GM12874 (cell line): ENCODE measurements at regions not wholly inside any gene's neighbourhood (a gene's known extent, or its start where the extent isn't known, plus 50 kb on each side); places are given as distances from the start of the nearest gene placed in this dataset.

Experiments used
- TF ChIP-seq, protein P1 (sequence below): IDR thresholded peaks from 2 replicates; pipeline ENCODE4 v1.5.1; 2011; ENCODE audit warnings: low read depth, mild to moderate bottlenecking, control low read depth, low read length, moderate library complexity; ENCODE audit not compliant: insufficient read depth

DNA sequence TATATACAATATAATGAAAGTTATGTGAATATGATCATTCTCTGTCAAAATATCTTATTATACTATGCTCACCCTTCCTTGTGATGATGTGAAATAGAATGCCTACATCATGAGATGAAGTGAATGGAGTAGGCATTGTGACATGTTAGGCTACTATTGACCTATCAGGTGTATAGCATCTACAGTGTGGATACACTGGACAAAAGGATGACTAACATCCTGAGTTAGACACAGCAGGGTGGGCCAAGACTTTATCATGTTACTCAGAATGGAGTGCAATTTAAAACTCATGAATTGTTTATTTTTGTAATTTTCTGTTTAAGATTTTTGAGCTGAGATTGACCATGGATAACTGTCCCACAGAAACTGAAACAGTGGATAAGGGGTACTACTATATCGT lies 53.4 kb upstream of the NAV3 start:
- TF ChIP-seq, protein P1, sequence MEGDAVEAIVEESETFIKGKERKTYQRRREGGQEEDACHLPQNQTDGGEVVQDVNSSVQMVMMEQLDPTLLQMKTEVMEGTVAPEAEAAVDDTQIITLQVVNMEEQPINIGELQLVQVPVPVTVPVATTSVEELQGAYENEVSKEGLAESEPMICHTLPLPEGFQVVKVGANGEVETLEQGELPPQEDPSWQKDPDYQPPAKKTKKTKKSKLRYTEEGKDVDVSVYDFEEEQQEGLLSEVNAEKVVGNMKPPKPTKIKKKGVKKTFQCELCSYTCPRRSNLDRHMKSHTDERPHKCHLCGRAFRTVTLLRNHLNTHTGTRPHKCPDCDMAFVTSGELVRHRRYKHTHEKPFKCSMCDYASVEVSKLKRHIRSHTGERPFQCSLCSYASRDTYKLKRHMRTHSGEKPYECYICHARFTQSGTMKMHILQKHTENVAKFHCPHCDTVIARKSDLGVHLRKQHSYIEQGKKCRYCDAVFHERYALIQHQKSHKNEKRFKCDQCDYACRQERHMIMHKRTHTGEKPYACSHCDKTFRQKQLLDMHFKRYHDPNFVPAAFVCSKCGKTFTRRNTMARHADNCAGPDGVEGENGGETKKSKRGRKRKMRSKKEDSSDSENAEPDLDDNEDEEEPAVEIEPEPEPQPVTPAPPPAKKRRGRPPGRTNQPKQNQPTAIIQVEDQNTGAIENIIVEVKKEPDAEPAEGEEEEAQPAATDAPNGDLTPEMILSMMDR: no peak

DNA sequence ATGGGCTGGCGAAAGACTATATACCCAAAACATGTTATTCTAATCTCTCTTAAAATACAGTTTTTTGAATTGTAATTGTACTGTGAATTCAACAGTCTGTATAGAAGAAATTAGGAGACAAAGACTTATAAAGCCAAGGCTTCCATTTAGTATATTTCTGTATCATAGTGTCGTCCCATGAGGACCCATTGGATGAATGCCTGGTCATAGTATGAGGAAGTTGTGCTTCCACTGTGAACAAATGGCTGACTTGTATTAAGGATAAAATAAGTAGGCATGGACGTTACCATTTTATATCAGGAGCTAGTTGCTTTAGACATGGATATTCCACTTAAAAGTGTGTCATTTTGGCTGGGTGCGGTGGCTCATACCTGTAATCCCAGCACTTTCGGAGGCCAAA lies 55.9 kb upstream of the NAV3 start:
- TF ChIP-seq, protein P1: no peak

DNA sequence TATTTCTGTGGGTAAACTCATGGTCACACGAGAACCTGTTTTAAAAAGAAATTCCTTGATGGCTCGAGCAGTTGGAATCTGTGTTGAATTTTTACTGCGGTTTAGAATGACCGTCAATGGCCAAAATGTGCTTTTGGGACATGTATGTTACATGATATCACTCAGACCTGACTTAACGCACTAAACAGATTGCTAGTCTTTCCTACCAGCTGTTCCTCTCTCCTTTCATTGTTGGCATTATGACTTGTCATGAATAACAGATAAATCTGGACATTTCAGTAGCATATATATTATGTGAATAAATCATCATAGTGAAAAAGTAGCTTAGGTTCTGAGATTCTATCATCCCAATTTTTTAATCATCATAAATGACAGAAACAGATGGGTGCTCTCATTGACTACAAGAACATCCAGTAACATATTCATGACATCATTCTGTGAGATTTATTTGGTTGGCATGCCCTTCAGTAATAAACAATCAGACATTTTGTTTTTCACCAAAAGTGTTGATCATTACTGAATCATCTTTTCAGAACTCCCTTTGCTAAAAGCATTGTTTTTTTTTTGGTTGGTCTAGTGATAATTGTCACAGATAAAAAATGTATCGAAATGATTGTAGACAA lies 57.9 kb upstream of the NAV3 start:
- TF ChIP-seq, protein P1: no peak

DNA sequence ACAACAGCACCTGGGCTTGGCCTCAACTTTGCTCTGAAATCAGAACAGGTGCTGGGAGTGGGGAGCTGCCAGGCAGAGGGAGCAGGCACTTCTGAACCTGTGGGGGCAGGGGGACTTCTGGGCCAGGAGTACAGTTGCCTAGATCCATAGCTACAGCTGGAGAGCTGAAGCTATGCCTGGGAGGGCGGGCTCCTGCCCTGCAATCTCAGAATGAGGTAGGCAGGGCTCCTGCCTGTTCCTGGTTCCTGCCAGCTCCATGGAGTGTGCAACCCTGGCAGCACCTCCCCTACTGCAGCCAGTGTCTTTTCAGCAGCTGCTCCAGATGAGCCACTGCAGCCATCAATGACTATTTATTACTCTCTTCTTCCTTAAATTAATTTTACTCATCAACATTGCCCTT lies 62.1 kb upstream of the NAV3 start:
- TF ChIP-seq, protein P1: no peak

DNA sequence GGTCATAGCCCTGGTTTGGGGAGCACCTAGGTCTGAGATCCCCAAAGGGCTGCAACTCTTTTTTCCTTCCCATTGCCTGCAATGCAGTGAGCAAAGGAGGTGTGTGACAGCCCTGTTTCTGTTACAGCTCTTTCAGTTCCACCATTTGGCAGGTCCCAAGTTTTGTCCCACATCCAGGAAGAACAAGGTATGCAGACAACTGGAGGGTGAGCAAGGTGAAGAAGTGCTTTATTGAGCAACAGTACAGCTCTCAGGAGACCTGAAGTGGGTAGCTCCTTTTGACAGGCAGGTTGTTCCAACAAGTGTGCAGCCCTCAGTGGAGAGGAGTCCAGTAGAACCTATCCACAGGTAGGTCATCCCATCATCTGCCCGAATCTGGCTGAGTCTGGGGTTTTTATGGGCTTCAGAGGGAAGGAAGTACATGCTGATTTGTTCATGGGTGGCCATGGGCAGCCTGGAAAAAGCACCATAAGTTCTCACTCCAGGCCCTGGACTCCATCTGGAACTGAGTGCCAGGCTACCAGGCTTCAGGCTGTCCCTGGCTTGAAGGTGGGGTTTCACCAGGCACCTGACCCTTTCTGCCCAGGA lies 62.8 kb upstream of the NAV3 start:
- TF ChIP-seq, protein P1: no peak

DNA sequence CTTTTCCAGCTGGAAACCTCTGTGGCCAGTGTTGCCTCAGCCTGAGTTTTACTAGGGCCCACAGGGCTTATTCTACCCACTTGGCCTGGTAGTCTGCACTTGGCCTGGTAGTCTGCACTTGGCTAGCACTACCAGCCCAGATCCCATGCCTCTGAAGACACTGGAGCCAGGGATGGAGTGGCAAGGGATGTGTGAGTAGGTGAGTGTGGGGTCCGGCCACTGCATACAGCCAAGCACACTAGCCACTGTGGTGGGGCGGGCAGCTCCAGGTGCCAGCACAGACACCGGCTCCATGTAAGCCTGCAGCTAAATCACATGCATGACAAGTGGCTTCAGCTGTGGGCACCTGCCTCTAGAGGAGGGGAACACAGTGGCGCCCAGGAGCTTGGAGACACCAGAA lies 63.4 kb upstream of the NAV3 start:
- TF ChIP-seq, protein P1: no peak

DNA sequence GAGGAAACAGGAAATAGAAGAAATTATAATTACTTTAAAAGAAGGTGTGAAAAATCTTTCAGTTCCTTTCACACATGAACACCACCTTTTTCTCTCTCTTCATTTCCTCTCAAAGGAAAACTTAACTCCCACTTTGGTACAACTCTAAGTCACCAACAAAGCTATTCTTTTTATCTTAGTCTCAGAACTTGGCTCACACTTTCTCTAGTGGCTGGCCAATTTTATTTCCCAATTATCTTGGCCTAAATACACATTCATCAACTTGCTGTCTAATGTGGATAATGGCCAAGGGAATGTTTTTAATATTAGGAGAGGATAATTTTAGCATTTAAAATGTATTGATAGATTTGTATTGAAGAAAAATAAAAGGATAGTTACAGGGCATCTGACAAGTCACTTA lies 64.5 kb upstream of the NAV3 start:
- TF ChIP-seq, protein P1: no peak

DNA sequence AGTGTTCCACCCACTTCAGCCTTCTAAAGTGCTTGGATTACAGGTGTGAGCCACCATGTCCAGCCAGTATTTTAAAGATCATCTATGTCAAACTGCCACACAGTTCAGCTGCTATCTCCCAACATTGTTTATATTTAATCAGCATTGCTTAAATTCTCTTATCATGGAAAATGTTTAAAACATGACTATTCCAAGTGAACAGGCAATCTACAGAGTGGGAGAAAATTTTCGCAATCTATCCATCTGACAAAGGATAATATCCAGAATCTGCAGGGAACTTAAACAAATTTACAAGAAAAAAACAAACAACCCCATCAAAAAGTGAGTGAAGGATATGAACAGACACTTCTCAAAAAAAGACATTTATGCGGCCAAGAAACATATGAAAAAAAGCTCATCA lies 69.4 kb upstream of the NAV3 start:
- TF ChIP-seq, protein P1: no peak
